GM19467 (cell line): ENCODE measurements at regions not wholly inside any gene's neighbourhood (a gene's known extent, or its start where the extent isn't known, plus 50 kb on each side); places are given as distances from the start of the nearest gene placed in this dataset.
"Not testable (repeated sequence)": the region's sequence is repeated elsewhere in the genome, so short reads cannot be mapped to it uniquely, and the experiment has no call there.

Source experiments
- ATAC-seq: cut with Tn5 transposase; IDR thresholded peaks from one replicate; pipeline ENCODE4 v1.9.1; 2021; ENCODE audit warnings: mild to moderate bottlenecking, moderate library complexity; ENCODE audit not compliant: unreplicated experiment

GRCh38 chr13:73656863-73657262 lies 477.3 kb downstream of the KLF12 start:
- no peak for ATAC-seq

DNA sequence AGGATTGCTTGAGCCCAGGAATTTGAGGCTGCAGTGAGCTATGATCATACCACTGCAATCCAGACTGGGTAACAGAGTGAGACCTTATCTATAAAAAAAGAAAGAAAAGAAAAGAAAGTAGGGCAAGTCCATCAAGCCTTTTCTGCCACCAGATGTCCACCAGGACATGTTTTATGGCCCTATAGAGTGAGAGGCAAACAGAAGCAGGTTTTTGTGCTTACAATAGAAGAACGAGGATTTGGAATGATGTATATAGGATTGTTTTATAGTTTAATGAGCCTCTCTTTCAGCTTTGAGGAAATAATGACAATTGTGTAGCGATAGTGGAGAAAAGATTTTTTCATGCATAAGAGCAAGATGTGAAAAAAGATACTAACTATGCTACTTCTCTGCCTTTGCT lies 480.5 kb downstream of the KLF12 start:
- no peak for ATAC-seq

DNA sequence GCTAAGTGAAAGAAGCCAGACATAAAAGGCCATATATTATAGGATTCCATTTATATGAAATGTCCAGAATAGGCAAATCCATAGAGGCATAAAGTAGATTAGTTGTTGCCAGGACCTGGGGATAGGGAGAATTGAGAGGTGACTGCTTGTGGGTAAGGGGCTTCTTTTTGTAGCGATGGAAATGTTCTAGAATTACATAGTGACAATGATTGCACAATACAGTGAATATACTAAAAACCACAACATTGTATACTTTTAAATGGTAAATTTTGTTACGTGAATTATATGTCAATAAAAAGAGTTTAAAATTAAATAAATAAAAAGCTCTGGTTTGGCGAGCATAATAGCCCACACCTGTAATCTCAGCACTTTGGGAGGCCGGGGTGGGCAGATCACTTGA lies 486.8 kb downstream of the KLF12 start:
- ATAC-seq = no peak

DNA sequence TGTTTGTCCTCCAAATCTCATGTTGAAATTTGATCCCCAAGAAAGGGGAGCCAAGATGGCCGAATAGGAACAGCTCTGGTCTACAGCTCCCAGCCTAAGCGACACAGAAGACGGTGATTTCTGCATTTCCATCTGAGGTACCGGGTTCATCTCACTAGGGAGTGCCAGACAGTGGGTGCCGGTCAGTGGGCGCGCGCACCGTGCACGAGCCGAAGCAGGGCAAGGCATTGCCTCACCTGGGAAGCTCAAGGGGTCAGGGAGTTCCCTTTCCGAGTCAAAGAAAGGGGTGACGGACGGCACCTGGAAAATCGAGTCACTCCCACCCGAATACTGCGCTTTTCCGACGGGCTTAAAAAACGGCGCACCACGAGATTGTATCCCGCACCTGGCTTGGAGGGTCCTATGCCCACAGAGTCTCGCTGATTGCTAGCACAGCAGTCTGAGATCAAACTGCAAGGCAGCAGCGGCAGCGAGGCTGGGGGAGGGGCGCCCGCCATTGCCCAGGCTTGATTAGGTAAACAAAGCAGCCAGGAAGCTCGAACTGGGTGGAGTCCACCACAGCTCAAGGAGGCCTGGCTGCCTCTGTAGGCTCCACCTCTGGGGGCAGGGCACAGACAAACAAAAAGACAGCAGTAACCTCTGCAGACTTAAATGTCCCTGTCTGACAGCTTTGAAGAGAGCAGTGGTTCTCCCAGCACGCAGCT lies 493.6 kb downstream of the KLF12 start:
- not testable (repeated sequence) for ATAC-seq

DNA sequence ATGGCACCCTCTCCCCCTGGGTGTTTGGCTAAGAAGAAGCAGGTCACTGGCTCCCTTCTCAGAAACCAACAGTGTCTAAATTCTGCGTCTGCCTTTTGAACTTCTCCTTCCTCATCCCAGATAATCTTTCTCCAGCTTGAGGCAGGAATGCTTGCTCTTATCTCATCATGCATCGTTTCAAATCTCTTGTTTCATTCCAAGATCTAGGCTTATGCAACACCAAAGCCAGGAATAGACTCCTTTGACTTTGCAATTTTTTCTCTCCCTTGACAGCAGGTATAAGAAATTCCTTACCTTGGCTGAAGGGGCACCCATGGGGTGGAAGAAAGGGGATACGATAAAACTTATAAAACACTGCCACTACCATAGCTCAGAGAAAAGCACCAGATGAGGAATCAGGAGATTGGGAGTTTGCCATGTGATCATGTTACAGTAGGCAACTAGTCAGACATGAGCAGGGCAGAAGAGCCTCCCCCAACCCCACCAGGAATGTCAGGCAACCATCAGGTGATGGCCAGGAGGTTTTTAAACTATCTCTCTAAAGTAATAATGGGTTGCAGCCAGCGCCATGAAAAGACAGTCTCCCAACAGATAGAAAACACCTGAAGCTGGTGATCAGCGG lies 498.9 kb downstream of the KLF12 start:
- no peak for ATAC-seq

GRCh38 chr13:73633817-73634460 lies 500.3 kb downstream of the KLF12 start:
- ATAC-seq = no peak

GRCh38 chr13:73631411-73631810 lies 502.8 kb downstream of the KLF12 start:
- ATAC-seq = no peak

- no peak for ATAC-seq
Measured at GRCh38 chr13:73625562-73626339, 508.5 kb downstream of the KLF12 start.

- no peak for ATAC-seq
Measured at GRCh38 chr13:73623281-73623680, 510.9 kb downstream of the KLF12 start.

DNA sequence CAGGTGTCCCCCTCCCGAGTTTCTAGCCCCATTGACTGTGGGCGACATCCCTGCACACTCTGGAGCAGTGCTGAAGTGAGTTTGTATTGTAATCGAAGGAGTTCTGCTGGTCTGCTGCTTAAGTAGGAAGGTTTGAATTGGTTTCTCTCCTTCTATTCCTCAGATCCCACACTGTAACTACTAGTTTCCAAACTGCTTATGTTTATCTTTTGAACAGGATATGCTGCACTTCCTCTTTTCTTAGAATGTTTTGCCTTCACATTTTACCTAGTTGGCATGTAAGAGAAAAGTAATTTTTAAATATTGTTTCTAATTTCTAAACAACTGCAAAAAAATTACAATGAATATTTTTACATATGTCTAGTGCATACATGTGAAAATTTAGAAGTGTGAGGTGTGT lies 511.8 kb downstream of the KLF12 start:
- ATAC-seq = no peak

DNA sequence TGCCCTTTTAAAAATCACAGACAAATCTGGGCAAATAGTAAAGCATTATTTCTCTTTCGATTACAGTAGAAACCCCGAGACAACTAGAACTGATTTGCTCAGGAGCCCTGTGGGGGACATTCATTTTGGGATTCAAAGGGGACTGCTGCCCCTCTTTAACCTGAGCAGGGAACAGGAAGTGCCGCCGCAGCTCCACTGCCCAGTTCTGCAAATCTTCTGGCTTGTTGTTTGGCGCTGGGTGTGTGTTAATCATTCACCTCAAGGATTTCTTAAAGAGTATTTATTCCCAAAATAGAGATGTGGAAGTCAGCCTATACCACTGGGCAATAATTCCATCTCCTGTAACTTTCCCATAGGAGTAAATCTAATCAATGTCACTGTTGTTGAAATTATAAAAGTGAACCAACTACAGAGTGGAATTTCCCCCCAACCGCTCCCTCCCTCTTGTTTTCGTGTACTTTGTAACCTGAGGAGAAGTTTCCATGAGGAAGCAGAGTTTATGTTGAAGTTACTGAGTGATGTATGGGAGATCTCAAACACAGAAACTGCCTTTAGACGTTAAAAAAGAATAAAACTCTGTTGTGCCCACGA lies 515.8 kb downstream of the KLF12 start:
- ATAC-seq = no peak

DNA sequence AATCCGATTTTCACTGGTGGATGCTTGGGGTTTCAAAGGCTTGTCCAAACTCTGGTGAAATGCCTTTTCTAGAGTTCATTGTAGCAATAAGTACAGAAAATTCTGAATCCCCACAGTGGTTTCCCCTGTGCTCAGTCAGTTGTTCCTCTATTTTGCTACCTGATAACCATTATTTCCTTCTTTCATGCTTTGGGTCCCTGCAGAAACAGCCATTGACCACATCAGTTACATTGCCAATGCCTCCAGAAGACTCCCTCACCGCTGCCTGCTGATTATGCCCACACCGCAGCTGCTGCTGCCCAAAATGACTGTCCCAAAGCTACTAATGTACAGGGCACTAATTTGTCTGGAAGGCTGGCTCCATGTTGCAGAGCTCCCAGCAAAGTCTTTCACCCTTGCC lies 517.3 kb downstream of the KLF12 start:
- no peak for ATAC-seq

DNA sequence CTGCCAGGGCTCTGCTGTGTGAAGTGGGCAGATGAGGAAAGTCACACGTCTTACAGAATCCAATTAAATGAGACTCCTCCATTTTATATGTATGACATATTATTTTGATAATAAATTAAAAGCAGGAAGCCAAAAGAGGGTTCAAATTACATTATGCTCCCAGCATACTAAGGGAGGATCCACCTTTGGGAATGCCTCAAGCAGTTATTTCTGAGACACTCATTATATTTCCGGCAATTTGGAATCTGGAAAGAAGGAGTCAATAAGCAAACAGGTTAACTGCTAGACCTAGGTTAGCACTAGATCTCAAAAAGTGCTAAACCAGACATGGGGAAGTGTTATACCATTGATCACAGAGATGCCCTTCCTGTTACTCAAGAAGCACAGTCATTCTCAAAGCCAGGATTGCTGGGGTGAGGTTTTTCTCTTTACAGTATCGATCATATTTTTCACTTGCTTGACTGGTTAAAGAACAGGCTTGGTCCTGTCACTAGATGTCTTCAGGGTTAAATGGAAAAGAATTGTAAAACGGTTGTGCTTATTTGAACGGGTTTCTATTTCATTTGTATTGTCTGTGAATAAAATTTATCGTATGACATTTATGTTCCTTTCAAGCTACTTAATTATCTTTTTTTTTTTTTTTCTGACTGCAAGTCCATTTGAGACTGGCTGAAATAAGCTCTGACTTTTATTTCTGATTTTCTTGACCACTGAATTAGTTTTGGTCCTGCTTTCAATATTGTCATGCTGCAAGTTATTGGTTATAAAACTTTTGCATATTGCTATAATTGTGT lies 523.2 kb downstream of the KLF12 start:
- ATAC-seq = no peak

- ATAC-seq = no peak
Measured at GRCh38 chr13:73608711-73609485, 525.3 kb downstream of the KLF12 start.

DNA sequence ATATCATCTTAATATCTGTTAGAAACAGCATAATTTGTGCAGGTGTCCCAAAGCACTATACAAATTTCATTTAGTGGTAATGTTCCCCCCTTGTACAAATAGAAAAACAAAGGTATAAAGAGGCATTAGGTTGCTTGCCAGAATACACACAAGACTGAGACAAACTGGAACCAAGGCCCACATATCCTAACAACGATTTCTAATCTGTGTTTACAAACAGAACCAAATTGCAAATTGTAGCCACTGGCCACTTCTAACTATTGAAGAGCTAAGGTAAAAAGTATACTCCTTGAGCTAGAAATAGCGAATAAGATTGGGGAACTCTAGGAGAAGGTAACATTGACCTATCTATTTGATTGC lies 526.1 kb downstream of the KLF12 start:
- ATAC-seq = no peak

DNA sequence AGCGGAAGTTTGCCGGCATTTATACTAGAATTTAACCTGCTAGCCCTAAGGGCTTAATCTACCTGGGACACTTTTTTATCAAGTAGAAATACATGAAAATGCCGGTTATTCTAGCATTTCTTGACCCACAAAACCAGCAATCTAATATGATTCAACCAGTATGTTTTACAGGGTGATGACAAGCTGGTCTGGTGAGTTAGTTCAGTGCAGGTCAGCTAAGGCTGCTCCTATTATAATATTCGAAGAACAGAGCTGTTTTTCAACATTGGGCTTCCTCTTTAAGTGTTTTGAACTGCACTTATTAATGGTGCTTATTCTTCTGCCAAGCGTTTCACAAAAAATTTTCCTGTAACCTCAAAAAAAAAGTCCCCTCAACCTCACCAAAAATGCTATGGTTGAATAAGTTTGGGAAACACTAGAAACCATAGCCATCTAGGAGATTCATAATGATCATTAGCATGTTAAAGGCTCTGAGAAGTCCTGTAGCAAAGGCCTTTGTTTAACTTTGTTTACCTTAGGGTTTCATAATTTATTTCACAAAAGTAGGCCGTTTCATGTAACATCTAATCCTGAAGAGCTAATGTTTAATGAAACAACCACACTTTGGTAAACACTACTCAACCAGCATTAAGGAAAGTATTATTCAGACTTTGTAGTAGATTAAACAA lies 526.6 kb downstream of the KLF12 start:
- no peak for ATAC-seq

GRCh38 chr13:73603646-73604045 lies 530.6 kb downstream of the KLF12 start:
- no peak for ATAC-seq

DNA sequence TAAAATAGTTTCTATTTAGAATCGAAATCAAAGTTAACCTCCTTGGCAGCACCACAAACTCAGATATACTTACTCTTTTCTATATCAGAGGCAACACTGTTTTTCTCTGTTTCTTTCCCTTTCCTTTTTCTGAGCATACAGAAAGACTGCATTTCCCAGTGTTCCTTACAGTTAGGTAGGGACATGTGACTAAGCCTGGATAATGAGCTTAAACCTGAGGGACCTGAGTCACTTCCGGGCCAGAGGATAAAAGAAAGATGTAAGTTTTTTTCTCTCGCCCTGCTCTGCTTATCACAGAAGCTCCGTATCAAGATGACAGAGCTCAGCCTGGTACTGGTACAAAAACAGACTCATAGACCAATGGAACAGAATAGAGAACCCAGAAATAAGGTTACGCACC lies 531.9 kb downstream of the KLF12 start:
- ATAC-seq = no peak

DNA sequence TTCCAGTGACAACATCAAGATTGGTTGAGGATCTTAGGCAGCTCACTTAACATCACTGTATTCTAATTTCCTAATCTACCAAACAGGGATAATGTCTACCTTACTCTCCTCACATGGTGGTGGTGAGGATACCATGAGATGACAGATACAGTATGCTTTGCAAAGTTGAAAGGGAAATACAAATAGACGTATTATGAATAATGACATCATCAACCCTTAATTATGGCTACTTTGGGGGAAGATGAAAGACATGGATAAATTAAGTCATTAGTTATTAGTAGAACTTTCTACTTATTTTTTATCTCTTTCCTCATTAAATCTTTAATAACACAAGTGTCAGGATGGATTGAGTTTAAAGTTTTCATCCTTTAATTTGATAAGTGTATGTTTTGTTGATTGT lies 532.5 kb downstream of the KLF12 start:
- ATAC-seq = no peak
